Vagina (tissue), 2 donors: ENCODE measurements at regions not wholly inside any gene's neighbourhood (a gene's known extent, or its start where the extent isn't known, plus 50 kb on each side); places are given as distances from the start of the nearest gene placed in this dataset.

ENCODE experiments used
- POLR2A ChIP-seq, 2 donors: fragments of 450-650 bp; IDR thresholded peaks; one replicate each; pipeline ENCODE4 v1.6.1; 2017; ENCODE audit warnings: antibody characterized with exemption in 2 of 2, mild to moderate bottlenecking in 2 of 2, moderate library complexity in 2 of 2
- POLR2AphosphoS5 ChIP-seq, 2 donors: sonication (generic); formaldehyde crosslinking; IDR thresholded peaks; one replicate each; pipeline ENCODE4 v1.9.0; 2017; ENCODE audit warnings: antibody characterized with exemption in 2 of 2, mild to moderate bottlenecking in 2 of 2, low read depth in 1 of 2; ENCODE audit not compliant: insufficient read depth in 1 of 2
- TF ChIP-seq, protein P1 (sequence below), 3 experiments: fragments of 450-650 bp in 2 of 3; fragments of 200-600 bp in 1 of 3; sonication (generic) in 1 of 3; IDR thresholded peaks; one replicate each; pipeline ENCODE4 v1.5.1; 2017 to 2019; ENCODE audit warnings: antibody characterized with exemption in 3 of 3, mild to moderate bottlenecking in 2 of 3, moderate library complexity in 2 of 3

DNA sequence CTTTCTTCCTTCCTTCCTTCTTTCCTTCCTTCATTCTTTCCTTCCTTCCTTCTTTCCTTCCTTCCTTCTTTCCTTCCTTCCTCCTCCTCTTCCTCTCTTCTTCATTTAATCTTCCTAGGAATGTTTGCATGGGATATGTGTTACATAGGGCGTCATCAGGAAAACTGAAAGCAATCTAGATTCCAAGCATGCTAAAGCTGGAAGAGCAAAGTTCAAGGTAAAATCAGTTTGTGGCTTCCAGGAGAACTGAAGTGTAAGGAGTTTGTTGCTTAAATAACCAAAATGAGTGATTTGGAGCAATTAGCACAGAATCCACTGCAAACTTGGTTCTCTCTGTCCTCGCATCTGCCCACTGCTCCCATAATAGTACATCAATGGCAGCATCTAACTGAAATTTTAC lies 716.2 kb downstream of the GBE1 start:
- TF ChIP-seq, protein P1, sequence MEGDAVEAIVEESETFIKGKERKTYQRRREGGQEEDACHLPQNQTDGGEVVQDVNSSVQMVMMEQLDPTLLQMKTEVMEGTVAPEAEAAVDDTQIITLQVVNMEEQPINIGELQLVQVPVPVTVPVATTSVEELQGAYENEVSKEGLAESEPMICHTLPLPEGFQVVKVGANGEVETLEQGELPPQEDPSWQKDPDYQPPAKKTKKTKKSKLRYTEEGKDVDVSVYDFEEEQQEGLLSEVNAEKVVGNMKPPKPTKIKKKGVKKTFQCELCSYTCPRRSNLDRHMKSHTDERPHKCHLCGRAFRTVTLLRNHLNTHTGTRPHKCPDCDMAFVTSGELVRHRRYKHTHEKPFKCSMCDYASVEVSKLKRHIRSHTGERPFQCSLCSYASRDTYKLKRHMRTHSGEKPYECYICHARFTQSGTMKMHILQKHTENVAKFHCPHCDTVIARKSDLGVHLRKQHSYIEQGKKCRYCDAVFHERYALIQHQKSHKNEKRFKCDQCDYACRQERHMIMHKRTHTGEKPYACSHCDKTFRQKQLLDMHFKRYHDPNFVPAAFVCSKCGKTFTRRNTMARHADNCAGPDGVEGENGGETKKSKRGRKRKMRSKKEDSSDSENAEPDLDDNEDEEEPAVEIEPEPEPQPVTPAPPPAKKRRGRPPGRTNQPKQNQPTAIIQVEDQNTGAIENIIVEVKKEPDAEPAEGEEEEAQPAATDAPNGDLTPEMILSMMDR (IDR thresholded peaks at IDR 0.05) = no peak
- TF ChIP-seq POLR2A (IDR thresholded peaks at IDR 0.05) (no peak), POLR2AphosphoS5 (IDR thresholded peaks at IDR 0.05; ENCODE audit: insufficient read depth in 1 of 2, low read depth in 1 of 2) (no peak)
